Mammary epithelial cell (primary cell): ENCODE measurements at regions not wholly inside any gene's neighbourhood (a gene's known extent, or its start where the extent isn't known, plus 50 kb on each side); places are given as distances from the start of the nearest gene placed in this dataset.

Source experiments
- EZH2 ChIP-seq: IDR thresholded peaks from 2 replicates; pipeline ENCODE4 v1.6.1; 2012; ENCODE audit warnings: low read length, inconsistent platforms, borderline replicate concordance
- TF ChIP-seq, protein P1 (sequence below), 2 donors: IDR thresholded peaks in 1 of 2; conservative IDR thresholded peaks in 1 of 2; 2 replicates each; pipeline ENCODE4 v1.5.1; 2011 to 2012; ENCODE audit warnings: inconsistent platforms in 2 of 2, low read length in 2 of 2, mild to moderate bottlenecking in 2 of 2, control low read depth in 1 of 2, low read depth in 1 of 2; ENCODE audit not compliant: insufficient read depth in 1 of 2; ENCODE audit errors: extremely low read depth in 1 of 2

DNA sequence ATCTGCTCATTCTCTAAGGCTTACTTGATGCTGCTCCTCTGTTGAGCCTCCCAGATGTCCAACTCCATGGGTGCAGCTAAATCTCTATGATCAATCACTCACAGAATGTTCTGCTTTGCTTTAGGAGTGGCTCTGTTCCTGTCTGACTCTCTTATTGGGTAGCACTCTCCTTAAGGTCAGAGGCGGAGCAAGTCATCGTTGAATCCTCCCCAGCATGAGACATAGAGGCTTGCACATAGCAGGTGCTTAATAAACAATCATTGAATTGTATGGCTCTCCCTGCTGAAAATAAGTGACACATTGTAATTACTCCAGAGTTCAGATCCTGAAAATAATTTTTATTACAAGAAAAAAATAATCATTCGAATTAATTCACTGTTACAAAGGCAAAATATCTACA lies 69.7 kb downstream of the NPS start:
- TF ChIP-seq, protein P1, sequence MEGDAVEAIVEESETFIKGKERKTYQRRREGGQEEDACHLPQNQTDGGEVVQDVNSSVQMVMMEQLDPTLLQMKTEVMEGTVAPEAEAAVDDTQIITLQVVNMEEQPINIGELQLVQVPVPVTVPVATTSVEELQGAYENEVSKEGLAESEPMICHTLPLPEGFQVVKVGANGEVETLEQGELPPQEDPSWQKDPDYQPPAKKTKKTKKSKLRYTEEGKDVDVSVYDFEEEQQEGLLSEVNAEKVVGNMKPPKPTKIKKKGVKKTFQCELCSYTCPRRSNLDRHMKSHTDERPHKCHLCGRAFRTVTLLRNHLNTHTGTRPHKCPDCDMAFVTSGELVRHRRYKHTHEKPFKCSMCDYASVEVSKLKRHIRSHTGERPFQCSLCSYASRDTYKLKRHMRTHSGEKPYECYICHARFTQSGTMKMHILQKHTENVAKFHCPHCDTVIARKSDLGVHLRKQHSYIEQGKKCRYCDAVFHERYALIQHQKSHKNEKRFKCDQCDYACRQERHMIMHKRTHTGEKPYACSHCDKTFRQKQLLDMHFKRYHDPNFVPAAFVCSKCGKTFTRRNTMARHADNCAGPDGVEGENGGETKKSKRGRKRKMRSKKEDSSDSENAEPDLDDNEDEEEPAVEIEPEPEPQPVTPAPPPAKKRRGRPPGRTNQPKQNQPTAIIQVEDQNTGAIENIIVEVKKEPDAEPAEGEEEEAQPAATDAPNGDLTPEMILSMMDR (conservative IDR thresholded peaks at IDR 0.05 in 1 of 2, IDR thresholded peaks at IDR 0.05 in 1 of 2; ENCODE audit: extremely low read depth in 1 of 2, insufficient read depth in 1 of 2, low read depth in 1 of 2, low read length in 2 of 2), result no peak
- TF ChIP-seq EZH2, result no peak
